Right lobe of liver (tissue), 6 donors: ENCODE measurements at regions not wholly inside any gene's neighbourhood (a gene's known extent, or its start where the extent isn't known, plus 50 kb on each side); places are given as distances from the start of the nearest gene placed in this dataset.

Experiments used
- ATAC-seq, 4 donors: fragments of 200-7000 bp; cut with Tn5 transposase; one replicate each; pipeline ENCODE4 v1.9.1; 2020; ENCODE audit warnings: mild to moderate bottlenecking in 4 of 4, moderate library complexity in 4 of 4
- DNase-seq, 3 donors: peaks; one replicate each; pipeline ENCODE4 v3.0.0-alpha.2; 2020
- H3K27ac ChIP-seq, 3 donors: fragments of 200-600 bp; one replicate each; pipeline ENCODE4 v1.8.0; 2022
- H3K27me3 ChIP-seq, 2 donors: fragments of 200-600 bp; one replicate each; pipeline ENCODE4 v1.8.0; 2022
- H3K36me3 ChIP-seq, 4 donors: fragments of 200-600 bp; sonication (generic) in 1 of 4; one replicate each; pipeline versions ENCODE4 v1.5.1 to v1.8.0; 2017 to 2022; ENCODE audit warnings: control low read depth in 1 of 4
- H3K4me1 ChIP-seq, 4 donors: fragments of 200-600 bp; sonication (generic) in 1 of 4; one replicate each; pipeline versions ENCODE4 v1.5.1 to v1.8.0; 2017 to 2022; ENCODE audit warnings: control low read depth in 1 of 4
- H3K4me3 ChIP-seq, 3 donors: fragments of 200-600 bp; one replicate each; pipeline ENCODE4 v1.8.0; 2022
- H3K9me3 ChIP-seq, 4 donors: fragments of 200-600 bp; sonication (generic) in 1 of 4; one replicate each; pipeline versions ENCODE4 v1.5.1 to v1.8.0; 2017 to 2022; ENCODE audit warnings: control low read depth in 1 of 4
- CTCF ChIP-seq, 4 donors: fragments of 200-600 bp in 3 of 4; fragments of 450-650 bp in 1 of 4; IDR thresholded peaks; one replicate each; pipeline versions ENCODE4 v1.5.1 to v1.8.0; 2016 to 2022; ENCODE audit warnings: antibody characterized with exemption in 4 of 4, mild to moderate bottlenecking in 2 of 4
- POLR2A ChIP-seq: fragments of 450-650 bp; IDR thresholded peaks from one replicate; pipeline ENCODE4 v1.6.1; 2017; ENCODE audit warnings: antibody characterized with exemption, mild to moderate bottlenecking
- WGBS: methylation state at CpG from one replicate; pipeline ENCODE4 v1.1.6; 2018; ENCODE audit warnings: low coverage, low lambda C conversion rate; ENCODE audit not compliant: insufficient coverage; ENCODE audit errors: missing lambda C conversion rate; 5-methylcytosine and 5-hydroxymethylcytosine counted together
- intact Hi-C, 2 donors: fragments of 100-400 bp; cut with DNase I; formaldehyde crosslinking; loops; one replicate each; pipeline versions ENCODE4 v1.11.2 to v1.14.1; 2022
- donor health status: DM: no; HTN: yes; CAD: no.
- donor health status: DM: no; HTN: no; CAD: no.
- donor health status: DM: no; HTN: no; CAD: no.
- donor health status: DM: no; HTN: yes; CAD: no.
- donor health status: DM: no; HTN: yes; CAD: no.

- WGBS: 26% methylated on average over 4 of the region's 4 CpGs
- intact Hi-C loops: no loop called here
These were observed 268.5 kb upstream of the EEF2KMT start for GRCh38 chr16:5366126-5366525.

GRCh38 chr16:5364186-5364585 lies 266.6 kb upstream of the EEF2KMT start:
- Histone ChIP-seq H3K4me3 (no peak overlapping the region), H3K9me3 (no peaks in the 10 kb centered on the region), H3K4me1 (no peaks in the 10 kb centered on the region), H3K27ac (no peak overlapping the region), H3K27me3 (no peaks in the 10 kb centered on the region), H3K36me3 (no peaks in the 10 kb centered on the region)
- no peak for DNase-seq
- ATAC-seq: no peak
- intact Hi-C loops: no loop called here
- no peak for TF ChIP-seq CTCF (IDR thresholded peaks at IDR 0.05)
- TF ChIP-seq POLR2A: no peak
- 34% methylated on average over 5 of the region's 5 CpGs for WGBS

More at GRCh38 chr16:5366126-5366525, 268.5 kb upstream of the EEF2KMT start:
- no peaks in the 10 kb centered on the region for H3K4me1 ChIP-seq
- no peak overlapping the region for H3K4me3 ChIP-seq
- no peaks in the 10 kb centered on the region for H3K36me3 ChIP-seq
- ATAC-seq (no peak), DNase-seq (no peak)
- no peak for TF ChIP-seq CTCF (IDR thresholded peaks at IDR 0.05)
- no peak for TF ChIP-seq POLR2A
- H3K27ac ChIP-seq: no peak overlapping the region
- no peaks in the 10 kb centered on the region for H3K27me3 ChIP-seq
- H3K9me3 ChIP-seq: no peaks in the 10 kb centered on the region

GRCh38 chr16:5361322-5361721 lies 263.7 kb upstream of the EEF2KMT start:
- TF ChIP-seq POLR2A: no peak
- no peak for TF ChIP-seq CTCF (IDR thresholded peaks at IDR 0.05)
- H3K27ac ChIP-seq: no peak overlapping the region
- no peaks in the 10 kb centered on the region for H3K27me3 ChIP-seq
- no peaks in the 10 kb centered on the region for H3K36me3 ChIP-seq
- H3K4me1 ChIP-seq: no peaks in the 10 kb centered on the region
- DNase-seq (no peak), ATAC-seq (no peak)
- H3K9me3 ChIP-seq: no peaks in the 10 kb centered on the region
- 47% methylated on average over 4 of the region's 5 CpGs for WGBS
- H3K4me3 ChIP-seq: no peak overlapping the region
- intact Hi-C loops: no loop called here

GRCh38 chr16:5354645-5355044 lies 257.1 kb upstream of the EEF2KMT start:
- no peak for TF ChIP-seq CTCF (IDR thresholded peaks at IDR 0.05)
- TF ChIP-seq POLR2A: no peak
- DNase-seq: no peak
- 72% methylated on average over 4 of the region's 5 CpGs for WGBS
- Histone ChIP-seq H3K4me3 (no peak overlapping the region), H3K27me3 (no peaks in the 10 kb centered on the region), H3K36me3 (no peaks in the 10 kb centered on the region), H3K9me3 (no peaks in the 10 kb centered on the region), H3K4me1 (no peaks in the 10 kb centered on the region), H3K27ac (no peak overlapping the region)
- ATAC-seq: no peak
- intact Hi-C loops: no loop called here
